GM21515 (cell line): ENCODE measurements at regions not wholly inside any gene's neighbourhood (a gene's known extent, or its start where the extent isn't known, plus 50 kb on each side); places are given as distances from the start of the nearest gene placed in this dataset.

Experiments
- ATAC-seq: cut with Tn5 transposase; IDR thresholded peaks from one replicate; pipeline ENCODE4 v1.9.1; 2021; ENCODE audit not compliant: unreplicated experiment

GRCh38 chr16:76226011-76226410 is 51.2 kb upstream of the CNTNAP4 start:
- ATAC-seq = no peak

- no peak for ATAC-seq
Measured at GRCh38 chr16:76226481-76226880, 50.7 kb upstream of the CNTNAP4 start.
